ENCODE measurements at regions not wholly inside any gene's neighbourhood (a gene's known extent, or its start where the extent isn't known, plus 50 kb on each side); places are given as distances from the start of the nearest gene placed in this dataset.

DNA sequence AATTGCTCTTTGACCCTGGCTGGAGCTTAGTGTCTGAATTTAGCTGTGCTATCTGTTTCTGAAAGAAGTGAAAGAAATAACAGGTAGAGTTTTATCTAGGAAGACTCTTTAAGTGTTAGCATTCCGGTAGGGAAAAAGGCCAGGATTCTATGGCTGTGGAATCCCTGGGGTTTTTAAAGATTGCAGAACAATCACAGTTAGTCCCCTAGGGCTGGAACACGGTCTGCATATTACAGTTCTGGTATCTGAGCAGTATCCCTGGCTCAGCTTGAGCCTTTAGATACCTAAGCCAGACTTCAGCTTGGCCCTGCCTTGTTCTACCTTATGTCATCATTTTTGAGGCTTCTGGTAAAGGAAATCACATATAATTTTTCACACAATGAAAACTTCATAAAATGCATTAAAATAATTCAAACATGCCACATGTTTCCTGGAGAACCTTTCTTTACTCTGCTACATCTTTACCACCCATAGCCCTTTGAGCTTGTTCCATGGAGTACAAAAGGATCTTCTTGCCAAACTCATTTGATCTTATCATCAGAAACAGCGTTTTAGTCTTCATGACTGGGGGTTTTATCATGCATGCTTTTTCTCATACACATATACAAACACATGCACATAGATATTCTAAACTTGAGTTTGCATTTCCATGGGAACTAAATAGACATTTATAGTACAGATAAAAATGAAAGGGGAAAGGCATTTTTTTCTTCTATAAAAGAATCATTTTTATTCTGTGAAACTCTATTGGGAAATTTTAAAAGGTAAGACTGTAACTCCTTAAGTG is 410.8 kb downstream of the CETN3 start (continued):
- TF ChIP-seq, protein P1, sequence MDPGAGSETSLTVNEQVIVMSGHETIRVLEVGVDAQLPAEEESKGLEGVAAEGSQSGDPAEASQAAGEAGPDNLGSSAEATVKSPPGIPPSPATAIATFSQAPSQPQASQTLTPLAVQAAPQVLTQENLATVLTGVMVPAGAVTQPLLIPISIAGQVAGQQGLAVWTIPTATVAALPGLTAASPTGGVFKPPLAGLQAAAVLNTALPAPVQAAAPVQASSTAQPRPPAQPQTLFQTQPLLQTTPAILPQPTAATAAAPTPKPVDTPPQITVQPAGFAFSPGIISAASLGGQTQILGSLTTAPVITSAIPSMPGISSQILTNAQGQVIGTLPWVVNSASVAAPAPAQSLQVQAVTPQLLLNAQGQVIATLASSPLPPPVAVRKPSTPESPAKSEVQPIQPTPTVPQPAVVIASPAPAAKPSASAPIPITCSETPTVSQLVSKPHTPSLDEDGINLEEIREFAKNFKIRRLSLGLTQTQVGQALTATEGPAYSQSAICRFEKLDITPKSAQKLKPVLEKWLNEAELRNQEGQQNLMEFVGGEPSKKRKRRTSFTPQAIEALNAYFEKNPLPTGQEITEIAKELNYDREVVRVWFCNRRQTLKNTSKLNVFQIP (CRISPR knock-in tag; IDR thresholded peaks at IDR 0.05; ENCODE audit: borderline replicate concordance, low read depth): no peak
- TF ChIP-seq ZFP3 (CRISPR knock-in tag; IDR thresholded peaks at IDR 0.05) (no peak), ZNF8 (CRISPR knock-in tag; IDR thresholded peaks at IDR 0.05) (no peak), ZFP30 (CRISPR knock-in tag; IDR thresholded peaks at IDR 0.05) (no peak), RARB (CRISPR knock-in tag; IDR thresholded peaks at IDR 0.05) (no peak), PPARA (CRISPR knock-in tag; IDR thresholded peaks at IDR 0.05; ENCODE audit: borderline replicate concordance) (no peak)
- TF ChIP-seq, protein P2, sequence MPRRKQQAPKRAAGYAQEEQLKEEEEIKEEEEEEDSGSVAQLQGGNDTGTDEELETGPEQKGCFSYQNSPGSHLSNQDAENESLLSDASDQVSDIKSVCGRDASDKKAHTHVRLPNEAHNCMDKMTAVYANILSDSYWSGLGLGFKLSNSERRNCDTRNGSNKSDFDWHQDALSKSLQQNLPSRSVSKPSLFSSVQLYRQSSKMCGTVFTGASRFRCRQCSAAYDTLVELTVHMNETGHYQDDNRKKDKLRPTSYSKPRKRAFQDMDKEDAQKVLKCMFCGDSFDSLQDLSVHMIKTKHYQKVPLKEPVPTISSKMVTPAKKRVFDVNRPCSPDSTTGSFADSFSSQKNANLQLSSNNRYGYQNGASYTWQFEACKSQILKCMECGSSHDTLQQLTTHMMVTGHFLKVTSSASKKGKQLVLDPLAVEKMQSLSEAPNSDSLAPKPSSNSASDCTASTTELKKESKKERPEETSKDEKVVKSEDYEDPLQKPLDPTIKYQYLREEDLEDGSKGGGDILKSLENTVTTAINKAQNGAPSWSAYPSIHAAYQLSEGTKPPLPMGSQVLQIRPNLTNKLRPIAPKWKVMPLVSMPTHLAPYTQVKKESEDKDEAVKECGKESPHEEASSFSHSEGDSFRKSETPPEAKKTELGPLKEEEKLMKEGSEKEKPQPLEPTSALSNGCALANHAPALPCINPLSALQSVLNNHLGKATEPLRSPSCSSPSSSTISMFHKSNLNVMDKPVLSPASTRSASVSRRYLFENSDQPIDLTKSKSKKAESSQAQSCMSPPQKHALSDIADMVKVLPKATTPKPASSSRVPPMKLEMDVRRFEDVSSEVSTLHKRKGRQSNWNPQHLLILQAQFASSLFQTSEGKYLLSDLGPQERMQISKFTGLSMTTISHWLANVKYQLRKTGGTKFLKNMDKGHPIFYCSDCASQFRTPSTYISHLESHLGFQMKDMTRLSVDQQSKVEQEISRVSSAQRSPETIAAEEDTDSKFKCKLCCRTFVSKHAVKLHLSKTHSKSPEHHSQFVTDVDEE (CRISPR knock-in tag; IDR thresholded peaks at IDR 0.05): no peak

DNA sequence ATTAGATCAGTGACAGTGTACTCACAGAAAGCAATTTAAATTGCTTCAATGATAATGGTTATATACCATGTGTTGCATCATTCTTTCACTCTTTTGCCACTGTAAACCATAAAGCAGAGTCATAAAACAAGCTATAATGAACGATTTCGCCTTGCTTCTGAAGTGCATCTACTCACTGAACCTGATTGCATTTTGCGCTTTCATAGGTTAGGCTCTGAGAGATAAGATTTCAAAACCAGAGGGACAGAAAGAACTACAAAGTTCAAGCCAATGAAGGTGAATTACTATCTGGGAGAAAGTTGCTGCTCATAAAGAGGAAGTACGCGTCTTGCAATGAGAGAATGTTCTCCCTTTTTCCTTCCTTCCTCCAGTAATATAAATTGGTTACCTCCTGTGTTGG is 412.7 kb downstream of the CETN3 start:
- no peak for ATAC-seq
- no peak for TF ChIP-seq CSDC2 (CRISPR knock-in tag; IDR thresholded peaks at IDR 0.05)
- TF ChIP-seq, protein P2 (CRISPR knock-in tag; IDR thresholded peaks at IDR 0.05): no peak
- no peak for TF ChIP-seq TOX (CRISPR knock-in tag; IDR thresholded peaks at IDR 0.05; ENCODE audit: borderline replicate concordance)
- TF ChIP-seq TCF4 (CRISPR knock-in tag; IDR thresholded peaks at IDR 0.05; ENCODE audit: borderline replicate concordance): no peak
- TF ChIP-seq RARB (CRISPR knock-in tag; IDR thresholded peaks at IDR 0.05): no peak
- no peak for TF ChIP-seq ARNTL (CRISPR knock-in tag; IDR thresholded peaks at IDR 0.05; ENCODE audit: borderline replicate concordance, low read depth)
- no peak for TF ChIP-seq ZFP3 (CRISPR knock-in tag; IDR thresholded peaks at IDR 0.05)
- no peak for TF ChIP-seq ZNF8 (CRISPR knock-in tag; IDR thresholded peaks at IDR 0.05)
- no peak for TF ChIP-seq ZNF565 (CRISPR knock-in tag; conservative IDR thresholded peaks at IDR 0.05; ENCODE audit: low read depth)
- TF ChIP-seq, protein P3, sequence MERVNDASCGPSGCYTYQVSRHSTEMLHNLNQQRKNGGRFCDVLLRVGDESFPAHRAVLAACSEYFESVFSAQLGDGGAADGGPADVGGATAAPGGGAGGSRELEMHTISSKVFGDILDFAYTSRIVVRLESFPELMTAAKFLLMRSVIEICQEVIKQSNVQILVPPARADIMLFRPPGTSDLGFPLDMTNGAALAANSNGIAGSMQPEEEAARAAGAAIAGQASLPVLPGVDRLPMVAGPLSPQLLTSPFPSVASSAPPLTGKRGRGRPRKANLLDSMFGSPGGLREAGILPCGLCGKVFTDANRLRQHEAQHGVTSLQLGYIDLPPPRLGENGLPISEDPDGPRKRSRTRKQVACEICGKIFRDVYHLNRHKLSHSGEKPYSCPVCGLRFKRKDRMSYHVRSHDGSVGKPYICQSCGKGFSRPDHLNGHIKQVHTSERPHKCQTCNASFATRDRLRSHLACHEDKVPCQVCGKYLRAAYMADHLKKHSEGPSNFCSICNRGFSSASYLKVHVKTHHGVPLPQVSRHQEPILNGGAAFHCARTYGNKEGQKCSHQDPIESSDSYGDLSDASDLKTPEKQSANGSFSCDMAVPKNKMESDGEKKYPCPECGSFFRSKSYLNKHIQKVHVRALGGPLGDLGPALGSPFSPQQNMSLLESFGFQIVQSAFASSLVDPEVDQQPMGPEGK (CRISPR knock-in tag; IDR thresholded peaks at IDR 0.05; ENCODE audit: borderline replicate concordance): no peak
- TF ChIP-seq SNAI2 (CRISPR knock-in tag; IDR thresholded peaks at IDR 0.05): no peak
- TF ChIP-seq ESRRG (CRISPR knock-in tag; IDR thresholded peaks at IDR 0.05): no peak
- no peak for TF ChIP-seq BACH2 (CRISPR knock-in tag; IDR thresholded peaks at IDR 0.05; ENCODE audit: borderline replicate concordance)
- no peak for TF ChIP-seq PPARA (CRISPR knock-in tag; IDR thresholded peaks at IDR 0.05; ENCODE audit: borderline replicate concordance)
- TF ChIP-seq GLIS3 (CRISPR knock-in tag; IDR thresholded peaks at IDR 0.05): no peak
- TF ChIP-seq, protein P4, sequence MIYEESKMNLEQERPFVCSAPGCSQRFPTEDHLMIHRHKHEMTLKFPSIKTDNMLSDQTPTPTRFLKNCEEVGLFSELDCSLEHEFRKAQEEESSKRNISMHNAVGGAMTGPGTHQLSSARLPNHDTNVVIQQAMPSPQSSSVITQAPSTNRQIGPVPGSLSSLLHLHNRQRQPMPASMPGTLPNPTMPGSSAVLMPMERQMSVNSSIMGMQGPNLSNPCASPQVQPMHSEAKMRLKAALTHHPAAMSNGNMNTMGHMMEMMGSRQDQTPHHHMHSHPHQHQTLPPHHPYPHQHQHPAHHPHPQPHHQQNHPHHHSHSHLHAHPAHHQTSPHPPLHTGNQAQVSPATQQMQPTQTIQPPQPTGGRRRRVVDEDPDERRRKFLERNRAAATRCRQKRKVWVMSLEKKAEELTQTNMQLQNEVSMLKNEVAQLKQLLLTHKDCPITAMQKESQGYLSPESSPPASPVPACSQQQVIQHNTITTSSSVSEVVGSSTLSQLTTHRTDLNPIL (CRISPR knock-in tag; IDR thresholded peaks at IDR 0.05; ENCODE audit: low read depth): no peak
- TF ChIP-seq ZFP30 (CRISPR knock-in tag; IDR thresholded peaks at IDR 0.05): no peak
- TF ChIP-seq ZNF70 (CRISPR knock-in tag; IDR thresholded peaks at IDR 0.05): no peak
- TF ChIP-seq, protein P5, sequence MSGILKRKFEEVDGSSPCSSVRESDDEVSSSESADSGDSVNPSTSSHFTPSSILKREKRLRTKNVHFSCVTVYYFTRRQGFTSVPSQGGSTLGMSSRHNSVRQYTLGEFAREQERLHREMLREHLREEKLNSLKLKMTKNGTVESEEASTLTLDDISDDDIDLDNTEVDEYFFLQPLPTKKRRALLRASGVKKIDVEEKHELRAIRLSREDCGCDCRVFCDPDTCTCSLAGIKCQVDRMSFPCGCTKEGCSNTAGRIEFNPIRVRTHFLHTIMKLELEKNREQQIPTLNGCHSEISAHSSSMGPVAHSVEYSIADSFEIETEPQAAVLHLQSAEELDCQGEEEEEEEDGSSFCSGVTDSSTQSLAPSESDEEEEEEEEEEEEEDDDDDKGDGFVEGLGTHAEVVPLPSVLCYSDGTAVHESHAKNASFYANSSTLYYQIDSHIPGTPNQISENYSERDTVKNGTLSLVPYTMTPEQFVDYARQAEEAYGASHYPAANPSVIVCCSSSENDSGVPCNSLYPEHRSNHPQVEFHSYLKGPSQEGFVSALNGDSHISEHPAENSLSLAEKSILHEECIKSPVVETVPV (CRISPR knock-in tag; IDR thresholded peaks at IDR 0.05): no peak
- TF ChIP-seq ISL1 (CRISPR knock-in tag; IDR thresholded peaks at IDR 0.05): no peak
